H1 (cell line): ENCODE measurements at regions not wholly inside any gene's neighbourhood (a gene's known extent, or its start where the extent isn't known, plus 50 kb on each side); places are given as distances from the start of the nearest gene placed in this dataset.

Experiments used
- CBX8 ChIP-seq: fragments of 300-800, 300-1000 bp; sonication (generic); IDR thresholded peaks from 2 replicates; pipeline ENCODE4 v1.7.1; 2016; ENCODE audit warnings: low read depth, low read length, borderline replicate concordance
- CTCF ChIP-seq, 3 experiments: IDR thresholded peaks; 1 replicate in 2 of 3; 2 replicates in 1 of 3; pipeline versions ENCODE4 v1.5.1 to v1.6.1; 2011; ENCODE audit warnings: low read length in 3 of 3, mild to moderate bottlenecking in 3 of 3, inconsistent platforms in 2 of 3, low read depth in 1 of 3, moderate library complexity in 1 of 3; ENCODE audit not compliant: insufficient read depth in 1 of 3; ENCODE audit errors: control extremely low read depth in 1 of 3
- GTF2F1 ChIP-seq: IDR thresholded peaks from 2 replicates; pipeline ENCODE4 v1.6.1; 2012; ENCODE audit warnings: low read depth, low read length, improper control_type of control experiment, borderline replicate concordance
- HDAC2 ChIP-seq, 2 experiments: fragments of 300-600 bp in 1 of 2; sonication (generic) in 1 of 2; IDR thresholded peaks; 2 replicates each; pipeline ENCODE4 v1.6.1; 2011 to 2012; ENCODE audit warnings: low read depth in 2 of 2, low read length in 2 of 2, mild to moderate bottlenecking in 2 of 2, moderate library complexity in 2 of 2, borderline replicate concordance in 1 of 2, inconsistent platforms in 1 of 2
- ZNF274 ChIP-seq: IDR thresholded peaks from 2 replicates; pipeline ENCODE4 v1.7.0; 2012; ENCODE audit warnings: low read length, borderline replicate concordance; ENCODE audit errors: extremely low read depth
- TF ChIP-seq, protein P1 (sequence below): IDR thresholded peaks from 2 replicates; pipeline ENCODE4 v1.6.1; 2011; ENCODE audit warnings: low read length, improper control_type of control experiment

DNA sequence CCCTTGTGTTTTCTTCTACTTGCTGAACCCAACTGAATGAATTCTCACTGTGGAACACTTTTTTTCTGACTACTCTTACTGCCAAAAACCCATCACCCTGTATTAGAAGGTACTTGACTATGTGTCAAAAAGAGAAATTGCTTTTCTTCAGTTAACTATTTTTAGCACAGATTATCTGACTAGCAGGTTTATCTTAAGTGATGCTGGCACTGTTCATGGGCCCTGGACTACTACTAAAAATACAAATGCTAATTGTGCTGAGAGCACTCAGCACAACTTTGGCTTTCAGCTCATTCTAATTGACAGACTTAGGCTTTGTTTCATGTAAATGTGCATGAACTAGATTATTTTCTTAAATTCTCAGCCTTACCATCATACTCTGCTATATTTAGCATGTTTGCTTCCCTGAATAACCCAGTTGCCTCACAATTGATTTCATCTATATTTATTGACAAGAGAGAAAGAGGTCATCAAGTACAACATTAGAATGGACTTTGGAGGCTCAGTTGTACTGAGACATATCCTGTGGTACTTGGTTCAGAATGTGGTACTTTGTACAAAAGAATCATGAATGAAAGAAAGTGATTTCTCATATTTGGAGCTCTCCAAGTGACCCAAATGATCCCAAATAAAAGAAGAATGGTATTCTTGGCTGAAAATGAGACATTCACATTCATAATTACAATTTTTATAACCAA lies 478.3 kb downstream of the KCNA4 start (continued):
- TF ChIP-seq, protein P1, sequence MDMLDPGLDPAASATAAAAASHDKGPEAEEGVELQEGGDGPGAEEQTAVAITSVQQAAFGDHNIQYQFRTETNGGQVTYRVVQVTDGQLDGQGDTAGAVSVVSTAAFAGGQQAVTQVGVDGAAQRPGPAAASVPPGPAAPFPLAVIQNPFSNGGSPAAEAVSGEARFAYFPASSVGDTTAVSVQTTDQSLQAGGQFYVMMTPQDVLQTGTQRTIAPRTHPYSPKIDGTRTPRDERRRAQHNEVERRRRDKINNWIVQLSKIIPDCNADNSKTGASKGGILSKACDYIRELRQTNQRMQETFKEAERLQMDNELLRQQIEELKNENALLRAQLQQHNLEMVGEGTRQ: no peak
- TF ChIP-seq CTCF (IDR thresholded peaks at IDR 0.05; ENCODE audit: control extremely low read depth in 1 of 3, insufficient read depth in 1 of 3, low read depth in 1 of 3, low read length in 3 of 3) (no peak), CBX8 (no peak), GTF2F1 (no peak), HDAC2 (IDR thresholded peaks at IDR 0.05; ENCODE audit: borderline replicate concordance in 1 of 2, low read depth in 2 of 2, low read length in 2 of 2) (no peak), ZNF274 (no peak)
